T-helper 1 cell (primary cell): ENCODE measurements at regions not wholly inside any gene's neighbourhood (a gene's known extent, or its start where the extent isn't known, plus 50 kb on each side); places are given as distances from the start of the nearest gene placed in this dataset.

ENCODE experiments used
- DNase-seq, 5 donors: peaks; one replicate each; pipeline ENCODE4 v3.0.0-alpha.2; 2012 to 2020

GRCh38 chr6:8670792-8671191 is 235.4 kb upstream of the SLC35B3 start:
- DNase-seq, result no peak

GRCh38 chr6:8664700-8665099 is 229.4 kb upstream of the SLC35B3 start:
- no peak for DNase-seq

DNA sequence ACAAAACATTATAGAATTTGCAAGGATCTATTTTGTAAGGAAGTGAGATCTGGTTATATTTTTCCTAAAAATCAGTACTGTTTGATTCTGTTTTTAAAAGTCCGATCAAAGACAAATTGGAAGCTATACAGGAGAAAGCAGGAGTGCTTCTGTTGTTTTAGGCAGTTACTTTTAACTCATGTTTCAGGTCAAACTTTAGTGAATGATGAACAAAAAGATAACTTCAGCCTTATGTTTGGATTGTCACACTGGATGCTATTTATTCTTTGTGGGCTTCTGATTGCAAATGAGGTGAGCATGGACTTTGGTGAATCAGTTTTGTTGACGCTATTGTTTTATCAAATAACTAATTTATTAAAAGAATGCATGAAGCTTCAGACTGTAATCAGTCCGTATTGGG is 228.7 kb upstream of the SLC35B3 start:
- DNase-seq, result no peak

DNA sequence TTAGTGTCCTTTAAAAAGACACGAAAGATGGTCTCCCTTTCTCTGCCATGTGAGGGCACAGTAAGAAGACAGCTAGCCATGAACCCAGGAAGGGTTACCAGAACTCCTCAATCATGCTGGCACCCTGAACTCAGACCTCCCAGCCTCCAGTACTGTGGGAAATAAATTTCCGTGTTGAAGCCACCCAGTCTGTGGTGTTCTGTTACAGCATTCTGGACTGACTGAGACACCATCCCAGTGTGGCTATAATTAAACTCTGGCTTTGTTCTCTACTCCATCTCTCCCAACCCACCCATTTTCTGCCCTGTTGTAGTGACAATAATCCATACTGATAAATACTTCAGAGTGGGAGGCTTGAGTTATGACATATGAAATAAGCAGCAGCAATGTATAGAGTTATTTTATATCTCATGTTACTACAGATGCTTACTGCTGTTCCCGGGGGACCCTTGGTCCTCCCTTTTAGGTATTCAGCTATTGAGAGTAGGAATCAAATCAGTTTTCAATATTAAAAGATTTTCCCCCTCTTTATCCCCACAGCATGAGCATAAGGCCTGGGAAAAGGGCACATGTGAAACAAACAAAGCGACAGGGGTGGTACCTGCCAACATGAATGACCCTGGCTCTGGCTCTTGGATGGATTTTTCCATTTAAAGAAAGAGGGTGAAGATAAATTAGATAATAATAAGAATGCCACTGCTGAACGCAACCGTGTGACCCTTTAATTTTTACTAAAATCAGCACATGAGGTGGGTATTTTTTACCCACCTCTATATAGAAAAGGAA is 224.3 kb upstream of the SLC35B3 start:
- no peak for DNase-seq

DNA sequence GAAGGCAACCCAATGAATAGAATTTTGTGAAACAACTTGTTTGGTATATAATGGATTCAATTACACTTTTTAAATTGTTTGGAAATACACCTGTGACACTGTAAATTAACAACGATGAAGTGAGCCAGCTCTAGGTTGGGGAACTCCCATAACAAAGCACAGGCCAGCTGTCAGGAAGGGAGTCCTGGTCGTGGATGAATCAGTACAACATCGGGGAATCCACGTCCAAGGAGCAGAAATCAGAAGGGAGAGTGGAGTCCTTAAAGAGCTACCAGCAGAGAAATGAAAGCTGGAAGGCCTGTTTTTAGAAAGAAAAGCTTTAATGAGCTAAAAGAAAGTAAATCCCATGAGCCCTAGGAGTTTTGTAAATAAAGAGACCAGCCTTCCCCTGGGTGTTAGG is 223.1 kb upstream of the SLC35B3 start:
- no peak for DNase-seq

GRCh38 chr6:8657522-8657921 is 222.2 kb upstream of the SLC35B3 start:
- DNase-seq, result no peak

DNA sequence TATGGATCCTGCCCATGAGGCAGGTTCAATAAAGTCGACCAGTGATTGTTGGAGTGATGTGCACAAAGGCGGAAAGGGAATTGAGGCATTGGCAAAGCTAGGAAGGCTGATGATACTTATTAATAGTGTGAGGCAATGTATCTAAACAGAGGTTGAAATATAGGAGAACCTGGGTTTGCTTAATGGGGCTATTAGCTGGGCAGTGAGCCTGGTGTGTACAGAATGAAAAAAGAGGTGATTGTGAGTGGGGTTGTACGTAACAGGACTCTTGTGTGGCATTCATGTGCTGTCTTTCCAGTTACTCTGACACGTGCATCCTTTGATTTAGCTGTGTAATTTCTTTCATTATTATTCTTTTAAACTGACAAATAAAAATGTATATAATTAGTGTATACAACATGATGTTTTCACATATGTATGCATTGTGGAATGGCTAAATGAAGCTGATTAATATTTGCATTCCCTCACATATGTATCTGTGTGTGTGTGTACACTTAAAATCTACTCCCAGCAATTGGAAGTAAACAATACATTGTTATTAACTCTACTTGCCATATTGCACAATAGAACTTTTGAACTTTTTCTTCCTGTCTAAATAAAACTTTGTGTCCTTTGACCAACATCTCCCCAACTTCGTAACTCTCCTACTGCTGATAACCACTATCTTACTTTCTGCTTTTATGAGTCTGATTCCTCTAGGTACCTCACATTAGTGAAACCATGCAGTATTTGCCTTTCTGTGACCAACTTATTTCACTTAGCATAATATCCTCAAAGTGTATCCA is 220.5 kb upstream of the SLC35B3 start:
- DNase-seq, result no peak

DNA sequence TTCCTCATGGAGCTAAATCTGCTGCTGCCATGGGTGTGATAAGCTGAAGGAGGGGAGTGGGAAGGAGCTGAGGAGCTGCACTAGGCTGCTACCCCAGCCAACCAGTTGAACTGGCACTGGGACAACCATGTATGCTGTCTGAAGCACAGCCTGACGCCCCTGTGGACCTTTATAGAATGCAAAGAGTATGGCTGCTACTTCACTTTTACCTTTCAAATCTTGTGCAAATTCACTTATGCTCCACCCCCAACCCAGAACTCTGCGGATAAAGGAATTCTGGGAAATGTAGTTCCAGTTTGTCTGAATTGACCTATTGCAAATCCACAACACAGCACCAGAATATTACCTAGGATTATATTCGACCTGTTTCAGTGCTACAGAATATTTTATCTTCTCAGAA is 217.4 kb upstream of the SLC35B3 start:
- no peak for DNase-seq

- no peak for DNase-seq
Measured at GRCh38 chr6:8651998-8652397, 216.7 kb upstream of the SLC35B3 start.

DNA sequence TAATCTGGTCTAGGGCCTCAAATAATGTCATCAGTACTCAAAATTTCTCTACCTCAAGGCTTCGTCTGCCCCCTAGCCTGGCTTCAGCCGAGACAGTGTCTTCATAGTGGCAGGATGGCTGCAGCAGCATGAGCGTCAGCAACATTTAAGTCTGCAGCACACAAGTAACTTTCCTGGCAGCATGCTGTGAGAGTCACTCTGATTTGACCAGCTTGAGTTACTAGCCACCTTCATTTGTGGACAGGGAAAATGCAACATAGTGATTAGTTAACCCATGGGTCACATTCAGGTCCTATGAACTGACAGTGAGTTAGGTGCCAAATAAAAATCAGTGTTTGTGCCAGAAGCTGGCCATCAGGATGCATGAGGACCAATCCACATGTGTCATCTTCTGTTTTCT is 209.9 kb upstream of the SLC35B3 start:
- DNase-seq, result no peak

DNA sequence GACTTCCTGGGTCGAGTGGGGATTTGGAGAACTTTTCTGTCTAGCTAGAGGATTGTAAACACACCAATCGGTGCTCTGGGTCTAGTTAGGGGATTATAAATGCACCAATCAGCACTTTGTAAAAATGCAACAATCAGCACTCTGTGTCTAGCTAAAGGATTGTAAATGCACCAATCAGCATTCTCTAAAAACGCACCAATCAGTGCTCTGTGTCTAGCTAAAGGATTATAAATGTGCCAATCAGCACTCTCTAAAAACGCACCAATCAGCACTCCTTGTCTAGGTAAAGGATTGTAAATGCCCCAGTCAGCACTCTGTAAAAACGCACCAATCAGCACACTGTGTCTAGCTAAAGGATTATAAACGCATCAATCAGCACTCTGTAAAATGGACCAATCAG is 209.0 kb upstream of the SLC35B3 start:
- no peak for DNase-seq

DNA sequence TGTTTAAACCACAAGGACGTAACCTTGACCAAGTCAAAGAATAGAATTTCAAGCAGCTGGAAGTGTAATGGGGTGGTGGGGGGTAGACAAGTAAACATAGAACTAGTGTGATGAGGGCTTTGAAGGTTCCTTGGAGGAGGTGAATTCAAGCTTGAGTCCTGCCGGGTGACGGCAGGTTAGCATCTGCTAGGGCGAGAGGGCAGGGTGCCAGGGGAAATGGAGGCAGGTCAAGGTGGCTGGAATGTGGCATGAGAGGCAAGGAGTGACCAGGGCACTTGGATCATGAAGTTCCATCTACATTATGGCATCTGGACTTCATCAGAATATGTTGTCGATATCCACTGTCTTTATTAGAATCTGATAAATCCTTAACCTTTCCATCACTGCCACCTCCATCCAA is 207.5 kb upstream of the SLC35B3 start:
- DNase-seq, result no peak

- no peak for DNase-seq
Measured at GRCh38 chr6:8642131-8642530, 206.8 kb upstream of the SLC35B3 start.

GRCh38 chr6:8639928-8640649 is 204.7 kb upstream of the SLC35B3 start:
- no peak for DNase-seq

- DNase-seq, result no peak
Measured at GRCh38 chr6:8637896-8638597, 202.7 kb upstream of the SLC35B3 start.

DNA sequence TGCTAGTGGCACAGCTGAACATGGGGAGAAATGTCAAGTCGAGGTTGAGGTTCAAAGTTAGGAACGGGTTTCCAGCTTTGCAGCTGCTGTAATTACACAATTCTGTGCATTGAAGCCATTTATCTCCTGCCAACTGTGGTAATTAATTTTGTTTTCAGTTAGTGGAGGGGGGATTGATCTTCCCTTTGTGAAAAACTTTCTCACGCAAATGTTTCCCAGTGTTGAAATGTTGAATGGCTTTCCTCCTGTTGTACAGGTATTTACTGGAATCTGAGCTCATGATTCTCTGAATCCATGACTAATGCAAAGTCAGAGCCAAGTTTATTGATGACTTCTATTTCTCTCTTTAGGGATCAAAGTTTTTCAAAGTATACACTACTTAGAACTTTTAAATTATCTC is 198.4 kb upstream of the SLC35B3 start:
- no peak for DNase-seq

DNA sequence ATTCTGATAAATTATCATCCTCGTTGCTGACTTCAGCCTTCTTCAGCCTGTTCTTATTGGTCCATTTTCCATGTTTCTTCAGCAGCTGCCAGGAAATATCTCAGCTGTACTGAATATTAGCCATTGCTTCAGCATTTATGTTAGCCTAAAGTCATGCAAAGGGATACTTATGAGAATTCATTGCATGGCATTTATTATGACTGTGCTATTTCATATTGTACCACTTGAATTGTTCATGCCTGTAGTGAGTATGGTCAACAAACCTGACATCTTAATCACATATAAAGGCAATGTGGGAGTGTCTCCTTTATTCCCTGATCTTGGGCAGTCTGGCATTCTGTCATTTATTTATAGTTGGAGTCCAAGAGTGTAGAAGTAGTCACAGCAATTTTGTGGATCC is 193.4 kb upstream of the SLC35B3 start:
- DNase-seq, result no peak

DNA sequence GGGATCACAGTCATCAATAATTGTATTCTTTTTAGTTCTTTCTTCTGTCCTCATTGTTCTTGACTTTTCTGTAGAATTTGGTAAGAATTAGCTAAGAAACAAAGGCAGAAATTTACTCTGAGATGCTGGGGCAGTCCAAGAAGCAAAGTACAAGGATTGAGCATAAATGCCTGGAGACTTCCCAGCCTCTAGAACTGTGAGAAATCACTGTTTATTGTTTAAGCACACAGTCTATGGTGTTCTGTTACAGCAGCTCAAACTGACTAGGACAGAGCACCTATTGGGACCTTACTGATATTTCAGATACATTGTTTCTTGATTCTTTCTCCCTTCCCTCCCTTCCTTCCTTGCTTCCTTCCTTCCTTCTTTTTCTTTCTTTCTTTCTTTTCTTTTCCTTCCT is 192.7 kb upstream of the SLC35B3 start:
- no peak for DNase-seq

GRCh38 chr6:8627085-8627861 is 191.9 kb upstream of the SLC35B3 start:
- no peak for DNase-seq

GRCh38 chr6:8624665-8625064 is 189.3 kb upstream of the SLC35B3 start:
- no peak for DNase-seq

- no peak for DNase-seq
Measured at GRCh38 chr6:8623441-8623840, 188.1 kb upstream of the SLC35B3 start.

DNA sequence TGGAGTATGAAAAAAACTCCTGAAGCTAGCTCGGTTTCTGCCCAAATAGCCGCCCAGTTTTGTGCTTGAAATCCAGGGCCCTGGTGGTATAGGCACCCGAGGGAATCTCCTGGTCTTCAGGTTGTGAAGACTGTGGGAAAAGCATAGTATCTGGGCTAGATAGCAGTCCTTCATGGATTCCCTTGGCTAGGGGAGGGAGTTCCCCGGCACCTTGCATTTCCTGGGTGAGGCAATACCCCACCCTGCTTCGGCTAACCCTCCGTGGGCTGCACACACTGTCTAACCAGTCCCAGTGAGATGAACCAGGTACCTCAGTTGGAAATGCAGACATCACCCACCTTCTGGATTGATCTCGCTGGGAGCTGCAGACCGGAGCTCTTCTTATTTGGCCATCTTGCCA is 184.5 kb upstream of the SLC35B3 start:
- no peak for DNase-seq
